ENCODE measurements at regions not wholly inside any gene's neighbourhood (a gene's known extent, or its start where the extent isn't known, plus 50 kb on each side); places are given as distances from the start of the nearest gene placed in this dataset.

DNA sequence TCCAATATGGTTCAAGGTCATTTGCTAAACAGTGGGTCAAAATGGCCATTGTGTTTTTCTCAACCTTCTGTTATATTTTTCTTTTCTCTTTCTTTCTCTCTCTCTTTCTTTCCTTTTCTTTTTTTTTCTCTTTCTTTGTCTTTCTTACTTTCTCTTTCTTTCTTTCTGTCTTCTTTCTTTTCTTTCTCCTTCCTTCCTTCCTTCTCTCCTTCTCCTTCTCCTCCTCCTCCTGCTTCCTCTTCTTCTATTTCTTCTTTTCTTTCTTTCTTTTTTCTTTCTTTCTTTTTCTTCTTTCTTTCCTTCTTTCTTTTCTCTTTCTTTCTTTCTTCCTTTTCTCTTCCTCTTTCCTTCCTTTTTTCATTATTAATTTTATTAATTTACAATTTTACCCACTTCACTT lies 619.5 kb downstream of the IRX1 start:
- H3K4me1 ChIP-seq: no peaks in the 10 kb centered on the region
- H3K27ac ChIP-seq: no peak overlapping the region
- no peaks in the 10 kb centered on the region for H3K27me3 ChIP-seq
- peaks cover 0 to 5% (median 0%) of the 10 kb centered on the region in 4 donors for H3K9me3 ChIP-seq
- TF ChIP-seq CTCF (IDR thresholded peaks at IDR 0.05) (no peak), POLR2A (IDR thresholded peaks at IDR 0.05) (no peak)
- no peaks in the 10 kb centered on the region for H3K36me3 ChIP-seq
- DNase-seq: no peak
- no peak overlapping the region for H3K4me3 ChIP-seq

- DNase-seq: no peak
- Histone ChIP-seq H3K9me3 (peaks cover 0 to 5% (median 0%) of the 10 kb centered on the region in 4 donors), H3K36me3 (no peaks in the 10 kb centered on the region), H3K27me3 (no peaks in the 10 kb centered on the region), H3K4me3 (no peak overlapping the region), H3K4me1 (no peaks in the 10 kb centered on the region), H3K27ac (no peak overlapping the region)
- TF ChIP-seq POLR2A (IDR thresholded peaks at IDR 0.05) (no peak), CTCF (IDR thresholded peaks at IDR 0.05) (no peak)
Measured at GRCh38 chr5:4216142-4216541, 620.5 kb downstream of the IRX1 start.

GRCh38 chr5:4220016-4220415 lies 624.4 kb downstream of the IRX1 start:
- H3K36me3 ChIP-seq: no peaks in the 10 kb centered on the region
- no peak overlapping the region for H3K27ac ChIP-seq
- no peaks in the 10 kb centered on the region for H3K27me3 ChIP-seq
- H3K9me3 ChIP-seq: no peaks in the 10 kb centered on the region
- H3K4me3 ChIP-seq: no peak overlapping the region
- TF ChIP-seq POLR2A (IDR thresholded peaks at IDR 0.05) (no peak), CTCF (IDR thresholded peaks at IDR 0.05) (no peak)
- DNase-seq: no peak
- no peaks in the 10 kb centered on the region for H3K4me1 ChIP-seq

- Histone ChIP-seq H3K36me3 (no peaks in the 10 kb centered on the region), H3K4me3 (no peak overlapping the region), H3K27ac (no peak overlapping the region), H3K27me3 (no peaks in the 10 kb centered on the region), H3K4me1 (no peaks in the 10 kb centered on the region), H3K9me3 (no peaks in the 10 kb centered on the region)
- no peak for DNase-seq
- TF ChIP-seq CTCF (IDR thresholded peaks at IDR 0.05): no peak
- TF ChIP-seq POLR2A (IDR thresholded peaks at IDR 0.05): no peak
Measured at GRCh38 chr5:4221048-4221447, 625.4 kb downstream of the IRX1 start.

DNA sequence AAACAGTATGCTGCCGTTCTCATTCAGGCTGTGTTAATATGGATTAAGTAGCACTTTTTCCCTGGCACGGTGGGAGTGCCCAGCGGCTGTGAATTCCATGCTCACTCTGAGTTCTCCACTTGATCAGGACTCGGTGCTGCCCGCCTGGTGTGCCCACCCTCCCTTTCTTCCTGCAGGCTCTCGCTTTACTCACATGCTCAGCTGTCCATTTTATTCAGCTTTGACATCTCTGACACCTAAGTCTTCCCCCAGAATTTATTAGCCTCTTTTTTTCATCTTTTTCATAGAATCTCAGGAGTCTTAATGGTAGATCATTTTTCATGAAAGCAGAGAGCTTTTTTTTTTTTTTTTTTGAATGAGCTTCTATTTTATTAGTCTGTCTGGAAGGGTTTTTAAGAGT lies 626.5 kb downstream of the IRX1 start:
- no peak overlapping the region for H3K27ac ChIP-seq
- no peak overlapping the region for H3K4me3 ChIP-seq
- DNase-seq: no peak
- TF ChIP-seq CTCF (IDR thresholded peaks at IDR 0.05) (no peak), POLR2A (IDR thresholded peaks at IDR 0.05) (no peak)
- H3K4me1 ChIP-seq: no peaks in the 10 kb centered on the region
- no peaks in the 10 kb centered on the region for H3K36me3 ChIP-seq
- H3K9me3 ChIP-seq: no peaks in the 10 kb centered on the region
- no peaks in the 10 kb centered on the region for H3K27me3 ChIP-seq

GRCh38 chr5:4222821-4223220 lies 627.2 kb downstream of the IRX1 start:
- no peak for DNase-seq
- H3K36me3 ChIP-seq: no peaks in the 10 kb centered on the region
- no peaks in the 10 kb centered on the region for H3K9me3 ChIP-seq
- no peak overlapping the region for H3K27ac ChIP-seq
- no peaks in the 10 kb centered on the region for H3K27me3 ChIP-seq
- TF ChIP-seq POLR2A (IDR thresholded peaks at IDR 0.05): no peak
- no peak for TF ChIP-seq CTCF (IDR thresholded peaks at IDR 0.05)
- no peaks in the 10 kb centered on the region for H3K4me1 ChIP-seq
- no peak overlapping the region for H3K4me3 ChIP-seq

Data from Peyer's patch (tissue), 4 donors.